Renal cortex interstitium (tissue), 11 donors: ENCODE measurements at regions not wholly inside any gene's neighbourhood (a gene's known extent, or its start where the extent isn't known, plus 50 kb on each side); places are given as distances from the start of the nearest gene placed in this dataset.

Source experiments
- DNase-seq, 11 donors: peaks; one replicate each; pipeline ENCODE4 v3.0.0-alpha.2; 2013; ENCODE audit warnings: low read depth in 9 of 11, low spot score in 4 of 11; ENCODE audit errors: extremely low read depth in 1 of 11

DNA sequence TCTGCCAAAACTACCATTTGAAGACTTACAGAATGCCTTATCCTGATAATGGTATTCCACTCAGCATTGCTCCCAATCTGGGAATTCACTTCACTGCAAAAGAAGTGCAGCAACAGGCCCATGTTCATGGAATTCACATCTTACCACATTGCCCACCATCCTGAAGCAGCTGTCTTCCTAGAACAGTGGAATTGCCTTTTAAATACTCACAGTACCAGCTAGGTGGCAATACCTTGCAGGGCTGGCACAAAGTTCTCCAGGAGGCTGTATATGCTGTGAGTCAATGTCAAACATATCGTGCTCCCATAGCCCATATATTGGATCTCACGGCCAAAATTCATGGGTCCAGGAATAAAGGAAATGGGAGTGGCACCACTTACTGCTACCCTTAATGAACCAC lies 83.8 kb upstream of the PLEKHG7 start:
- no peak for DNase-seq

DNA sequence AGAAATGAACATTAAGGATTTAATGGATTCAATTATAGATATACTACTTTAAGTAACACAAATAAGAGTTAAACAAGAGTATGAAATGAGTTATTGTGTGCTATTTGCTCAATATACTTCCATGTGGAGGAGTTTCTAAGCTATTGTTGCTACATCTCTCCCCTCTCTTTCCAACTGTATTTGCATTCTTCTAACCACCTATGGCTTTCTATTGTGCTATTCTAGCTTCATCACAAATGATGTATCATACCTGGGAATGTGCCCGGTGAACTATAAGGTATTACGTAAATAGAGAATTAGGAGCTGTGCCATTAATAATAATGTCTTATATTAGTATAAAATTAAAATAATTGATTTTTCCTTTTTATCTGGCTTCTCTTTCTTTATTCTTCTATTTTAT lies 87.1 kb upstream of the PLEKHG7 start:
- DNase-seq, result no peak

- DNase-seq, result no peak
These were observed 87.7 kb upstream of the PLEKHG7 start for GRCh38 chr12:92615086-92615485.

GRCh38 chr12:92614502-92614901 lies 88.3 kb upstream of the PLEKHG7 start:
- DNase-seq, result no peak

- no peak for DNase-seq
These were observed 88.8 kb upstream of the PLEKHG7 start for GRCh38 chr12:92614001-92614400.

DNA sequence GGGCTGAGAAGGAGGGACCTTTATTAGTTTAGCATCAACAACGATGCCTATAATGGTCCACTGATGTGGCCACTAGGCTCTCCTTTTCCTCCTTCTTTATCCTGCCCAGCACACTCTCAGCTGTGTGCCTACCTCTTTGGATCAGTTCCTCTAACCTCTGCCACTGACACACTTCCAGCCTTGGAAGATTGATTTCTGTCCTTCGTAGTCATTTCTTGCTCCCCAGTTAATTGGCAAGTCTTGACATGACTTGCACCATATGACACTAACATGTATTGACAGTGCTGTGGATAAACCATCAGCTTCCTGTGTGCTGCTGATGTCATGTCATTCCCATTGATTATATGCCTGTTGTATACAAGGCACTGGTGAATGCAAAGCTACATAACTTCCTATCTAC lies 90.2 kb upstream of the PLEKHG7 start:
- DNase-seq, result no peak

DNA sequence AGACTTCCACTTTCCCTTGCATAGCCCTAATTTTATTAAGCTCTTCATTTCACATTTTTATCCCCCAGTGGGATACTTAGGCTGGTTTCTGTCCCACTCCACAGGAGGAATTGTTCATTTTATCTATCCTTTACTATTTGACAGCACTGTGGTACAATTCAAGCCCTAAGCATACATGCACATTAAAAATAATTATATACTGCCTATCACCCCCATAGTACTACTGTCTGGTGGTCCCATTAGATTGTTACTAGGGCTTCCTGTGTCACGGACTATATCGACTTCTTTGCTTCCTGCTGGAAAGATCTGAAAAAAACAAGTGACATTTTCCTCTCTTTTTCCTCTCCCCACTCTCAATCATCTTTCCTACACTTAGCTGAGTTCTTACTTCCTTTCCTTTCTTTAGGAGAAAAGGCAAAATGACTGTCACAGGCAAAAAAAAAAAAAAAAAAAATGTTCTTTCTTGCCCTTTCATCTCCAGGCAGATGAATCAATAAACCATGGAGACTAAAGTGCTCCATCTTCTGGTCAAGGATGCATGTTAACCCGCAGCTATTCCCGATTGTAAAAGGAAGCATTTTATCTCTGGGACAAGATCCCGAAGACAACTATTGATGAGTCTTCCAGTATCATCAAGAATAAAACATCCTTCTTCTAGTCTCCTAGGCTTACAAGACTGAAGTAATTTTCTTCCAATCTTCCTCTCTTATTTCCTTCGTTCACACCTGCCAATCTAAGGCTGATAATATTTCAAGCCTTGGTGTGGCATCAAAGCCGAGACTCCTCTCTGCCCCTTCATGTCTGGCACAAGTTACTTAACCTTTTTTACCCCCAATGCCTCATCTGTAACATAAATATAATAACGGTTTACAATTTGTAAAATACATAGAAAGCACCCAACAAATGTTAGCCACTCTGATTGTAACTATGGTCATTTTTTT lies 94.4 kb upstream of the PLEKHG7 start:
- DNase-seq, result peak in 3 of 11 donors; percentile 19 to 27 (median 21)

- DNase-seq, result no peak
These were observed 95.8 kb upstream of the PLEKHG7 start for GRCh38 chr12:92606956-92607355.

DNA sequence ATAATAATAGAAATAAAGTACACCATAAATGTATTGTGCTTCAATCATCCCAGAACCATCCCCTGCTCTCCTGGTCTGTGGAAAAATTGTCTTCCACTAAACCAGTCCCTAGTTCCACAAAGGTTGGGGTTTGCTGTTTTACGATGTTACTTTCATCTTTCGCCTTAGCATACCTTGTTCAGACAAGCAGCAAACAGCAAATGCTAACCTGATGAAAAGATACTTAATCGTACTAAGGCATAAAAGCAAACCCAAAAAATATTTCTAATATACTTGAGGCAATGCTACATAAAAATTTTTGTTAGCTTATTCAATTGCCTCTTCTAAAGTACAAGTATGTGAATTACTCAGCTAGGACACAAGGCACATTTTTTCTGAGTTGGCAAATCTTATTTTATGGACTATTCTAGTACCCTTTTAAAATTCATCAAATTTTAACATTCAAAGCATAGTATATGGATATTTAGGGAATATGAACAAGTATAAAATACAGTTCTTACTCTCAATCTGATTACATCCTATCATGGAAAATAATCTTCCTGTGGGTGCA lies 97.1 kb upstream of the PLEKHG7 start:
- DNase-seq, result no peak

GRCh38 chr12:92604786-92605185 lies 98.0 kb upstream of the PLEKHG7 start:
- no peak for DNase-seq

DNA sequence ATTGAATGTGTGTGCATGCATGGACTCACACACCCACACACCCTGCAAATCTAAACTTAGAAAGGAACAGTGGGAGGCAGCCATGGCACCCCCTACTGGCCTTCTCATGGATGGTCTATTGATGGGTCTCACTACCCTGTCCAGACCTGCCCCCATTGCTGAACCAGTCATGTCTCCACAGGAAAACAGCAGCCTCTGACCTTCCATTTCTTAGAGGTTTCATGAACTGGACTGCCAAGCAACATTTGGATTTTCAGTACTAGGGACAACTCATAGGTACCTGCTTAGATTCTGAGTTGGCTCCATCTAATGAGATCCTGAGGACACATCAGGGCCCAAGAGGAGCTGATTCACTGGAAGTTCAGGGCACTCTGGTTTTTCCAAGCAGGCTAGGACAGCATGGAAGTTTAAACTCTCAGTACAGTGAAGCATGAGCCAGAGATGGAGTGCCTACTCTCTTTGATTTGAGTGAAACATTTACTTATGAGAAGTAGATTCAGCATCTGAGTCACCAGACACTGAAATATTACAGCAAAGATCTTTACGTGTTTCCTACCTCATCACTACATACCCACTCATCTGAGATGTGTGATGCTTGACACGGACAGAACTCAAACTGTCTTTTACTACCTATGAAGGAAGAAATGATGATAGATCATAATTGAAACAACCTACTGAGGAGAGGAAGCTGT lies 98.9 kb upstream of the PLEKHG7 start:
- DNase-seq, result no peak

DNA sequence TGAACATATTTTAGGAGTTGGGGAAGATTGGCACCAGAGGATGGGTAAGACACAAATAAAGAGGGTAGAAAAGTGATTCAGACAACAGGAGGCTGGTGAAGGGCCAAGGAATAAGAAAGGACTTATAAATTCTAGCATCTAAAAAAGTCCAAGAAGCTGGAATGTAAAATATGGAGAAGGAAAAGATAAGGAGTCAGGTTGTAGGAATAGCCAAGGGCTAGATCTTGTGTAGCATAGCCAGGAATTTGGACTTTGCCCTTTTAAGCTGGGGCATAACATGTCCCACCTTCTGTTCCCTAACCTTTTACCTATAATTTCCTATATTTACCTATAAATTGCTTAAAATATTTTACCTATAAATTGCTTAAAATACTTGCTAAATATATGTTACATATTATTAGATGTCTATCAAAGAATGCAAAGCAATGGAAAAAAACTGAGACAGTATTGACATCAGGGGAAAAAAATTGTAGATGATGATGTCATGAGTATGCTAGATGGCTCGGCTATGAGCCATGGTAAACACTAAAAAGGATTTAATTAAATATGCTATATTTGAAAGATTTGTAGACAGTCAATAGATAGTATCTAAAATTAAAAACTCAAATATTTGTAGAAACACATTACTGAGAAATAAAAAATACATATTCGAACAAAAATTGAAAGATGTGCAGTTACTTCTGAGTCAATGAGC lies 99.7 kb upstream of the PLEKHG7 start:
- no peak for DNase-seq

GRCh38 chr12:92602476-92602875 lies 100.3 kb upstream of the PLEKHG7 start:
- no peak for DNase-seq

DNA sequence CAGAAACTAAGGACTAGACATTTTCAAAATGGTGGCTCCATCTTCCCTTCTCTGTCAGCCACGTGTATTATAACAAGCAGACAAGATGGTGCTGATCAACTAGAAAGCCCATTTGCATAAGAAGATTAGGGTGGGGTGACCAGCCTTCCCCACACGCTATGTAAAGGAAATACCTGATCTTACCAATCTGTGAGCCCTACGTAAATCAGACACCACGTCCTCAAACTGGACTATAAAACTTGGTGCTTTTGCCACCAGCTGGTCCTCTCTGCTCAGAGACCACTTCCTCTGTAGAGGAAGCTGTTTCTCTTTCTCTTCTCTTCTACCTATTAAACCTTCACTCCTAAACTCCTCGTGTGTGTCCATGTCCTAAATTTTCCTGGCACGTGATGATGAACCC lies 101.1 kb upstream of the PLEKHG7 start:
- DNase-seq, result no peak

GRCh38 chr12:92601176-92601575 lies 101.6 kb upstream of the PLEKHG7 start:
- DNase-seq, result no peak

DNA sequence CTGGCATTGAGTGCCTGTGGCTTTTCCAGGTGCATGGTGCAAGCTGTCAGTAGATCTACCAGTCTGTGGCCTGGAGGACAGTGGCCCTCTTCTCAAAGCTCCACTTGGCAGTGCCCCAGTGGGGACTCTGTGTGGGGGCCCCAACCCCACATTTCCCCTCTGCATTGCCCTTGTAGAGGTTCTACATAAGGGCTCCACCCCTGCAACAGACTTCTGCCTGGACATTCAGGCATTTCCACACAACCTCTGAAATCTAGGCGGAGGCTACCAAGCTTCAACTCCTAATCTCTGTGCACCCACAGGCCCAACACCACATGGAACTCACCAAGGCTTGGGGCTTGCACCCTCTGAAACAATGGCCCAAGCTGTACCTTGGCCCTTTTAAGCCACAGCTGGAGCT lies 102.7 kb upstream of the PLEKHG7 start:
- DNase-seq, result no peak

- DNase-seq, result no peak
These were observed 104.8 kb upstream of the PLEKHG7 start for GRCh38 chr12:92597997-92598396.

- DNase-seq, result no peak
These were observed 105.7 kb upstream of the PLEKHG7 start for GRCh38 chr12:92597118-92597517.

- DNase-seq, result no peak
These were observed 106.4 kb upstream of the PLEKHG7 start for GRCh38 chr12:92596383-92596782.

DNA sequence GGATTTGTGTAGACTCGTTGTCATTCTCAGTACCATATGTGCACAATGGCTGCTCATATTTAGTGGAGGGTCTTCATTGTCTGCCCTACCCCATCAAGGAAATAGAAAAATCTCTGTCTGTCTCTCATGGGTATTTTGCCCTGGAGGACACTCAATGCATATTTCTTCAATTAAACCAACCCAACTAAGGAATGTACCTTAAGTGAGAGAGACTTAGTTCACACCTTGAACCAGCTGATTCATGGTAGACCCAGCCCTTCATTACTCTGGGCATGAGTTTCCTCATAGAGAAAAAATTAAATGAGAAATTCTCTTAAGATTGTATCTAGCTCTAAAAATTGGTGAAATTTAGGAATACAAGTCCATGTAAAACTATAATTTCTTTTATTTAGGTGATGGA lies 107.1 kb upstream of the PLEKHG7 start:
- DNase-seq, result no peak
